Loucy (cell line): ENCODE measurements at regions not wholly inside any gene's neighbourhood (a gene's known extent, or its start where the extent isn't known, plus 50 kb on each side); places are given as distances from the start of the nearest gene placed in this dataset.

Source experiments
- H2AFZ ChIP-seq: fragments of 200-600 bp; sonication (generic); 2 replicates; pipeline ENCODE4 v1.6.0; 2016; ENCODE audit warnings: antibody characterized with exemption, mild to moderate bottlenecking, low read length, moderate library complexity
- H3F3A ChIP-seq: fragments of 200-600 bp; 2 replicates; pipeline ENCODE4 v1.6.0; 2016; ENCODE audit warnings: antibody characterized with exemption, low read depth, mild to moderate bottlenecking
- H3K27me3 ChIP-seq: fragments of 200-600 bp; sonication (generic); 2 replicates; pipeline ENCODE4 v1.6.1; 2014; ENCODE audit warnings: low read length, mild to moderate bottlenecking; ENCODE audit not compliant: insufficient read depth, poor library complexity, severe bottlenecking
- H3K36me3 ChIP-seq: fragments of 200-600 bp; sonication (generic); 2 replicates; pipeline ENCODE4 v1.6.1; 2016; ENCODE audit warnings: low read length; ENCODE audit not compliant: insufficient read depth
- H3K4me1 ChIP-seq: fragments of 200-600 bp; sonication (generic); 2 replicates; pipeline ENCODE4 v1.5.1; 2014; ENCODE audit warnings: low read length, mild to moderate bottlenecking; ENCODE audit not compliant: insufficient read depth, poor library complexity, severe bottlenecking
- H3K4me2 ChIP-seq: fragments of 200-600 bp; sonication (generic); 2 replicates; pipeline ENCODE4 v1.6.0; 2014; ENCODE audit warnings: antibody characterized with exemption, low read length, low read depth, mild to moderate bottlenecking; ENCODE audit not compliant: poor library complexity, severe bottlenecking
- H3K4me3 ChIP-seq: fragments of 200-600 bp; sonication (generic); 2 replicates; pipeline ENCODE4 v1.5.1; 2014; ENCODE audit warnings: low read length, mild to moderate bottlenecking, mixed read lengths; ENCODE audit not compliant: poor library complexity, severe bottlenecking
- H3K79me2 ChIP-seq: fragments of 200-600 bp; sonication (generic); 2 replicates; pipeline ENCODE4 v1.6.1; 2014; ENCODE audit warnings: low read length; ENCODE audit not compliant: insufficient read depth
- H3K9ac ChIP-seq: fragments of 200-600 bp; sonication (generic); 2 replicates; pipeline ENCODE4 v1.6.0; 2014; ENCODE audit warnings: mild to moderate bottlenecking, low read depth, low read length, moderate library complexity; ENCODE audit not compliant: poor library complexity, severe bottlenecking
- H3K9me2 ChIP-seq: fragments of 200-600 bp; sonication (generic); replicated peaks from 2 replicates; pipeline ENCODE4 v1.6.1; 2016; ENCODE audit warnings: low read depth, low read length, mixed read lengths
- H3K9me3 ChIP-seq: fragments of 200-600 bp; sonication (generic); 2 replicates; pipeline ENCODE4 v1.6.1; 2014; ENCODE audit warnings: mild to moderate bottlenecking, antibody characterized with exemption, low read length, low read depth; ENCODE audit not compliant: insufficient read depth
- H4K20me1 ChIP-seq: fragments of 200-600 bp; sonication (generic); 2 replicates; pipeline ENCODE4 v1.6.0; 2014; ENCODE audit warnings: antibody characterized with exemption, low read length, mild to moderate bottlenecking; ENCODE audit not compliant: insufficient read depth, poor library complexity, severe bottlenecking
- CTCF ChIP-seq: fragments of 200-600 bp; sonication (generic); conservative IDR thresholded peaks from 2 replicates; pipeline ENCODE4 v1.5.1; 2014; ENCODE audit warnings: mild to moderate bottlenecking, antibody characterized with exemption, low read length
- EZH2phosphoT487 ChIP-seq: fragments of 200-600 bp; IDR thresholded peaks from 2 replicates; pipeline ENCODE4 v1.6.1; 2018; ENCODE audit warnings: antibody characterized with exemption, mild to moderate bottlenecking, moderate library complexity, borderline replicate concordance

DNA sequence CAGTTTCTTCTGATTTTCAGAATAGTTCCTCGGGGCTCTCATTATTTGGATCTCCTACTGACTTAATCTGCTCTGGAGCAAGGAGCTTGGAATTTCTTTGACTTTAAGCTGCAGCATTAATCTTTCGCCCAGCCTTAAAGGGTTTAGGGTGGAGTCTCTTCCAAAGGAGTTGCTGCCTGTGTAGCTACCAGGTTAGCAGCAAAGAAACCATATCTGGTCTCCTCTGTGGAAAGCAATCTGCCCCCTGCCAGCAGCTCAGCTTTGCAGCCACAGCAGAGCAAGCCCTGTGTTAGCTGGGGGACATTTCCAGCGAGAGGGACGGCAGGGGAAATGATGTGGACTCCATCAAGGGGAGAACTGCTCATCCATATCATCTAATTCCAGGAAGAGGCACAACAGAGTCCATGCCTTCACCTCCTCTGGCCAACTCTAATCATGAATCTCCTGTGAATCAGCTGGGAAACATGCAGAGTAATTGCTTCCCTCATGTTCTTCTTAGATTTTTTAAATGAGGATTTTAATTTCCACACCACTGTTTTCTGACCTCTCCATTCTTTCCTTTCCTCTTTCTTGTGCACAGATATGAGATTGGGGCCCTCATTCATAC, 827.6 kb upstream of the CA10 start:
- no peaks in the 10 kb centered on the region for H3K9me2 ChIP-seq
- no peak overlapping the region for H2AFZ ChIP-seq
- no peak overlapping the region for H3K9ac ChIP-seq
- no peaks in the 10 kb centered on the region for H4K20me1 ChIP-seq
- no peaks in the 10 kb centered on the region for H3K27me3 ChIP-seq
- no peaks in the 10 kb centered on the region for H3K4me1 ChIP-seq
- H3K79me2 ChIP-seq = no peaks in the 10 kb centered on the region
- no peak overlapping the region for H3K4me3 ChIP-seq
- no peaks in the 10 kb centered on the region for H3K36me3 ChIP-seq
- no peak for TF ChIP-seq EZH2phosphoT487
- no peak for TF ChIP-seq CTCF
- no peaks in the 10 kb centered on the region for H3K9me3 ChIP-seq
- H3K4me2 ChIP-seq = no peak overlapping the region
- no peaks in the 10 kb centered on the region for H3F3A ChIP-seq

- Histone ChIP-seq H4K20me1 (no peaks in the 10 kb centered on the region), H3K4me2 (no peak overlapping the region), H3K9me2 (no peaks in the 10 kb centered on the region), H3F3A (no peaks in the 10 kb centered on the region), H3K4me1 (no peaks in the 10 kb centered on the region), H3K79me2 (no peaks in the 10 kb centered on the region), H3K27me3 (no peaks in the 10 kb centered on the region), H3K9ac (no peak overlapping the region), H3K9me3 (no peaks in the 10 kb centered on the region), H2AFZ (no peak overlapping the region), H3K36me3 (no peaks in the 10 kb centered on the region), H3K4me3 (no peak overlapping the region)
- TF ChIP-seq CTCF (no peak), EZH2phosphoT487 (no peak)
Measured at GRCh38 chr17:52982331-52982730, 823.8 kb upstream of the CA10 start.

DNA sequence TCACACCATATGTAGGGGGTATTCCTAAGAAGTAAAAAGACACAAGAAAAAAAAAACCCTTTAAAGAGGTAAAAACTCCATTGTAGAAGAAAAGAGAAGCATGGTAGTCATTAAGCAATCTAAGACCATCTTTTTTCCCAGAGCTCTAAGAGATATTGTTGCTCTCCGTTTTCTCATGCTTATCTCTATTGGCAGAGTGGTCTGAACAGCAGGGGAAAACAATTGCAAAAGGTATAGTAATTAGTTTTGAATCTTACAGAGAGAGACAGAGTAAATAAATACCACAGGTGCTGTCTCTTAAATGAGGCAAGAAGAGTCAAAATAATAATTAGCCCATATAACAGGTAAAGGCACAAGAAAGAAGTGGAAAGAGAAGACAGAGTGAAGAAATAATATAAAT, 821.4 kb upstream of the CA10 start:
- no peaks in the 10 kb centered on the region for H3K36me3 ChIP-seq
- H2AFZ ChIP-seq = no peak overlapping the region
- TF ChIP-seq EZH2phosphoT487 (no peak), CTCF (no peak)
- H3K4me3 ChIP-seq = no peak overlapping the region
- no peaks in the 10 kb centered on the region for H3K4me1 ChIP-seq
- H3K27me3 ChIP-seq = no peaks in the 10 kb centered on the region
- no peak overlapping the region for H3K4me2 ChIP-seq
- no peak overlapping the region for H3K9ac ChIP-seq
- no peaks in the 10 kb centered on the region for H3K79me2 ChIP-seq
- H3K9me3 ChIP-seq = no peaks in the 10 kb centered on the region
- H3F3A ChIP-seq = no peaks in the 10 kb centered on the region
- H4K20me1 ChIP-seq = no peaks in the 10 kb centered on the region
- no peaks in the 10 kb centered on the region for H3K9me2 ChIP-seq
